ENCODE measurements at regions not wholly inside any gene's neighbourhood (a gene's known extent, or its start where the extent isn't known, plus 50 kb on each side); places are given as distances from the start of the nearest gene placed in this dataset.
"Not testable (repeated sequence)": the region's sequence is repeated elsewhere in the genome, so short reads cannot be mapped to it uniquely, and the experiment has no call there.

- H3F3A ChIP-seq (ENCODE audit: insufficient read depth); H3K27ac ChIP-seq; H3K4me3 ChIP-seq; H3K4me2 ChIP-seq (ENCODE audit: unreplicated experiment); in situ Hi-C loops (cut with MboI); DNase-seq; H4K20me1 ChIP-seq (ENCODE audit: insufficient read depth); H3K4me1 ChIP-seq (ENCODE audit: insufficient read depth); H3K9me2 ChIP-seq (ENCODE audit: insufficient read depth); H2AFZ ChIP-seq; H3K9me3 ChIP-seq (ENCODE audit: low read depth); H3K9ac ChIP-seq; H3K79me2 ChIP-seq (ENCODE audit: insufficient read depth); H3K36me3 ChIP-seq (ENCODE audit: low read depth): not testable (repeated sequence)
- peaks cover 25% of the 10 kb centered on the region for H3K27me3 ChIP-seq (replicated peaks; ENCODE audit: insufficient read depth)
- WGBS, 2 experiments (ENCODE audit: low coverage in 1 of 2, low lambda C conversion rate in 2 of 2, missing lambda C conversion rate in 2 of 2) = 33 to 41% methylated on average over 4 of the region's 4 CpGs
These were observed 114.7 kb upstream of the GOLGA6L4 start for GRCh38 chr15:84120903-84121302.

GRCh38 chr15:84128706-84129105 is 106.9 kb upstream of the GOLGA6L4 start:
- H3K4me3 ChIP-seq; H3K9me2 ChIP-seq (ENCODE audit: insufficient read depth); H3K4me2 ChIP-seq (ENCODE audit: unreplicated experiment); H3F3A ChIP-seq (ENCODE audit: insufficient read depth); H3K9ac ChIP-seq; H3K9me3 ChIP-seq (ENCODE audit: low read depth); H3K36me3 ChIP-seq (ENCODE audit: low read depth); in situ Hi-C loops (cut with MboI); H3K4me1 ChIP-seq (ENCODE audit: insufficient read depth); H3K27ac ChIP-seq; H4K20me1 ChIP-seq (ENCODE audit: insufficient read depth); H2AFZ ChIP-seq; H3K79me2 ChIP-seq (ENCODE audit: insufficient read depth): not testable (repeated sequence)
- peaks cover 39% of the 10 kb centered on the region for H3K27me3 ChIP-seq (replicated peaks; ENCODE audit: insufficient read depth)
- WGBS, 2 experiments (ENCODE audit: low coverage in 1 of 2, low lambda C conversion rate in 2 of 2, missing lambda C conversion rate in 2 of 2) = 37 to 47% methylated on average over 2 of the region's 2 CpGs
- DNase-seq = peak; percentile 48

DNA sequence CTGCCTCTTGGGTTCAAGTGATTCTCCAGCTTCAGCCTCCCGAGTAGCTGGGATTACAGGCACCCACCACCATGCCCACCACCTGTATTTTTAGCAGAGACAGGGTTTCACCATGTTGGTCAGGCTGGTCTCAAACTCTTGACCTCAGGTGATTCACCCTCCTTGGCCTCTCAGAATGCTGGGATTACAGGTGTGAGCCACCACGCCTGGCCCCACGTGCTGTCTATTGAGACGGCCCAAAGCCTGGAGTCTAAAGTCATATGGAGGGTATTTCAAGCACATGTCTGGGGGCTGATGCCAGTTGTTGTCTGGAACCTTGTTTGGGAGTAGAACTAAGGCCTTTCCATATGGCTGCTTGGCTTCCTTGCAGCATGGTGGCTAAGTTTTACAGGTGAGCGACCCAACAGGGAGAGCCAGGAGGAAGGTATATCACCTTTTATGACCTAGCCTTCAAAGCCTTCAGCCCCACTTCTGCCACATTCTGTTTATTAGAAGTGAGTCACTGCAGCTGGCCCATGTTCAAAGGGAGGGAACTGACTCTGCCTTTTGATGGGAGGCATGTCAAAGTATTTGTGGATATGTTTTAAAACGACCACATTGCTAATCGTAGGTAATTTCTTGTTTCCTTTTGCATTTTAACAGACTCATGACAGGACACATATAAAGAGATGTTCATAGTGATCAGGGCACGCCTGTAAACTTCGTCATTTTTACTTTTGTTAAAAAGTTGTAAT is 105.3 kb upstream of the GOLGA6L4 start:
- in situ Hi-C loops (cut with MboI) = not testable (repeated sequence)

GRCh38 chr15:84135931-84136456 is 99.6 kb upstream of the GOLGA6L4 start:
- H3K4me3 ChIP-seq; H3K4me1 ChIP-seq (ENCODE audit: insufficient read depth); in situ Hi-C loops (cut with MboI); H2AFZ ChIP-seq; H3K9me3 ChIP-seq (ENCODE audit: low read depth); DNase-seq; H3K4me2 ChIP-seq (ENCODE audit: unreplicated experiment); H3K9ac ChIP-seq; H3F3A ChIP-seq (ENCODE audit: insufficient read depth); H3K79me2 ChIP-seq (ENCODE audit: insufficient read depth); H3K9me2 ChIP-seq (ENCODE audit: insufficient read depth); H4K20me1 ChIP-seq (ENCODE audit: insufficient read depth); H3K36me3 ChIP-seq (ENCODE audit: low read depth); H3K27ac ChIP-seq: not testable (repeated sequence)
- H3K27me3 ChIP-seq (replicated peaks; ENCODE audit: insufficient read depth) = peaks cover 40% of the 10 kb centered on the region
- WGBS, 2 experiments (ENCODE audit: low coverage in 1 of 2, low lambda C conversion rate in 2 of 2, missing lambda C conversion rate in 2 of 2) = 64 to 68% methylated on average over 2 of the region's 3 CpGs

More for the DNA sequence above, 105.3 kb upstream of the GOLGA6L4 start:
- not testable (repeated sequence) for H3K4me2 ChIP-seq (ENCODE audit: unreplicated experiment); DNase-seq; H3K79me2 ChIP-seq (ENCODE audit: insufficient read depth); H3K36me3 ChIP-seq (ENCODE audit: low read depth); H3K27ac ChIP-seq; H3F3A ChIP-seq (ENCODE audit: insufficient read depth); H3K4me1 ChIP-seq (ENCODE audit: insufficient read depth); H3K4me3 ChIP-seq; H2AFZ ChIP-seq; H3K9me3 ChIP-seq (ENCODE audit: low read depth); H4K20me1 ChIP-seq (ENCODE audit: insufficient read depth); H3K9me2 ChIP-seq (ENCODE audit: insufficient read depth); H3K9ac ChIP-seq
- peaks cover 44% of the 10 kb centered on the region for H3K27me3 ChIP-seq (replicated peaks; ENCODE audit: insufficient read depth)
- 6 to 7% methylated on average over 9 of the region's 9 CpGs for WGBS, 2 experiments (ENCODE audit: low coverage in 1 of 2, low lambda C conversion rate in 2 of 2, missing lambda C conversion rate in 2 of 2)

DNA sequence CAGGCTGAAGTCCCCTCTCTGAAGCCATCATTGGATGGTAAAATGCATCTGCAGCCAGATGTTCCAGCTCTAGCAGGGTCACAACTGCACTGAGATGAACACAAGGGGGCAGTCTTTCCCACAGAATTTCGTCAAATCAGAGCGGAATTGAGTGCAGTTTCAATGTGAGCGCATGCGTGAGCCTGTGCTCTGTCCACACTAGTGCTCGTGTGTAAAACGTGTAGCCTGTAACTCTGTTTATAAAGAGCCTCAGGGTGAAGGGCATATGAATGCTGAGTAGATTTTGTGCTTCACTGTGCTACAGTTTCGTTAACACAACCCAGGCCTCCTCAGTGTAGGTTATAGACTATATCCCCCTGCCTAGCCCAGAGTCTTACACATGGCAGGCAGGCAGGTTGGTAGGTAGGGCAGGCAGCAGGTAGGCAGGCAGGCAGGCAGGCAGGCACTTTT is 92.7 kb upstream of the GOLGA6L4 start:
- H3K9ac ChIP-seq = no peak overlapping the region
- H3F3A ChIP-seq (ENCODE audit: insufficient read depth) = no peaks in the 10 kb centered on the region
- H4K20me1 ChIP-seq (ENCODE audit: insufficient read depth) = no peaks in the 10 kb centered on the region
- H3K9me3 ChIP-seq (ENCODE audit: low read depth) = no peaks in the 10 kb centered on the region
- no peaks in the 10 kb centered on the region for H3K9me2 ChIP-seq (ENCODE audit: insufficient read depth)
- H3K4me2 ChIP-seq (ENCODE audit: unreplicated experiment) = no peak overlapping the region
- H3K27ac ChIP-seq = no peak overlapping the region
- 8 to 9% methylated on average over 7 of the region's 7 CpGs for WGBS, 2 experiments (ENCODE audit: low coverage in 1 of 2, low lambda C conversion rate in 2 of 2, missing lambda C conversion rate in 2 of 2)
- peaks cover 16% of the 10 kb centered on the region; the same call in 1 of the 2 replicates for H3K27me3 ChIP-seq (replicated peaks; ENCODE audit: insufficient read depth)
- H3K36me3 ChIP-seq (ENCODE audit: low read depth) = no peaks in the 10 kb centered on the region
- in situ Hi-C loops (cut with MboI) = no loop called here
- H3K4me3 ChIP-seq = no peak overlapping the region
- H2AFZ ChIP-seq = 0 out of 2 replicates have a peak overlapping the region, but pooled peaks have one; percentile 38
- no peaks in the 10 kb centered on the region for H3K79me2 ChIP-seq (ENCODE audit: insufficient read depth)
- TF ChIP-seq EZH2phosphoT487 (IDR thresholded peaks at IDR 0.05; ENCODE audit: insufficient read depth, low read depth) = no peak
- no peak for TF ChIP-seq EZH2 (IDR thresholded peaks at IDR 0.05; ENCODE audit: insufficient read depth, poor library complexity, severe bottlenecking)
- H3K4me1 ChIP-seq (ENCODE audit: insufficient read depth) = no peaks in the 10 kb centered on the region
- peak; percentile 83 for DNase-seq
